ENCODE measurements at regions not wholly inside any gene's neighbourhood (a gene's known extent, or its start where the extent isn't known, plus 50 kb on each side); places are given as distances from the start of the nearest gene placed in this dataset.

DNA sequence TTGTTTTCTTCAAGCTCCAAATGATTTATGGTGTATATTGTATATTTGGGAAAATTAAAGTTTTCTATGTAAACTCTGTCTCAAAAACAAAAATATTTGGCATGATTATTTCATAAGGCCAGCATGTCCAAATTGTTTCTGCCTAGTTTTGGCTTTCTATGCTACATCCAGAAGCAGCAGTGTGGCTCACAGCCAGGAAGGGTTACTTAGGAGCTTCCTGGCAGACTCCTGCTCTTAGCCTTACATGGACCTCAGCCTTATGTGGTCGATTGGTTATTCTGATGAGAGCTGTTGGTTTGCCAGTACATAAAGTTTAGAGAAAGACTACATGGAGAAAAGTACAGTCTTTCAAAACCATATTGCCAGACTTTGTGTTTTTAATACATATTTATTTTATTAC is 297.7 kb upstream of the FAT3 start:
- Histone ChIP-seq H3K79me2 (ENCODE audit: control insufficient read depth, insufficient read depth, low read length, unreplicated experiment) (no peaks in the 10 kb centered on the region), H3K27ac (ENCODE audit: low read depth, low read length) (no peak overlapping the region), H2AFZ (ENCODE audit: low read length, unreplicated experiment) (no peak overlapping the region), H3K36me3 (ENCODE audit: insufficient read depth, low read length) (no peaks in the 10 kb centered on the region), H3K4me1 (ENCODE audit: control insufficient read depth, insufficient read depth, low read length, unreplicated experiment) (no peaks in the 10 kb centered on the region), H3K4me3 (ENCODE audit: low read depth, low read length) (no peak overlapping the region), H3K27me3 (ENCODE audit: insufficient read depth, low read length) (no peaks in the 10 kb centered on the region)

DNA sequence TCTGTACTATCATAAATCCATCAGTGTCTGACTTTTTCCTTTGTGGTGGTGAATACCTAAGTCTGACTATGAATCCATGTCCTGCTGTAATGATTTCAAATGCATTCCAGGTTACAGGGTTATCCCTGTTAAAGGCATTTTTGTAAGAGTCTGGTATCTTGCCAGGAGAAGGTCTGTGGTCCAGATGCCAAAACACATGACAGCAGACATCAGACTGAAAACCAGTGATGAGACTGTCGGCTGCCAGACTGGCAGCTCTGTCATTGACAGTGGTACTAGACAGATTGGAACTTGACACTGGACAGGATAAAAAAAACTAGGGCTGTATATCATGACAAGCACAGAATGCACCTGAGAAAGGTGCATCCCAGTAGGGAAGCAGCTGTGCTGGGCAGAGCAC is 301.8 kb upstream of the FAT3 start:
- no peak overlapping the region for H2AFZ ChIP-seq (ENCODE audit: low read length, unreplicated experiment)
- no peaks in the 10 kb centered on the region for H3K36me3 ChIP-seq (ENCODE audit: insufficient read depth, low read length)
- H3K27me3 ChIP-seq (ENCODE audit: insufficient read depth, low read length) = no peaks in the 10 kb centered on the region
- no peaks in the 10 kb centered on the region for H3K79me2 ChIP-seq (ENCODE audit: control insufficient read depth, insufficient read depth, low read length, unreplicated experiment)
- no peak overlapping the region for H3K27ac ChIP-seq (ENCODE audit: low read depth, low read length)
- H3K4me1 ChIP-seq (ENCODE audit: control insufficient read depth, insufficient read depth, low read length, unreplicated experiment) = no peaks in the 10 kb centered on the region
- H3K4me3 ChIP-seq (ENCODE audit: low read depth, low read length) = no peak overlapping the region

DNA sequence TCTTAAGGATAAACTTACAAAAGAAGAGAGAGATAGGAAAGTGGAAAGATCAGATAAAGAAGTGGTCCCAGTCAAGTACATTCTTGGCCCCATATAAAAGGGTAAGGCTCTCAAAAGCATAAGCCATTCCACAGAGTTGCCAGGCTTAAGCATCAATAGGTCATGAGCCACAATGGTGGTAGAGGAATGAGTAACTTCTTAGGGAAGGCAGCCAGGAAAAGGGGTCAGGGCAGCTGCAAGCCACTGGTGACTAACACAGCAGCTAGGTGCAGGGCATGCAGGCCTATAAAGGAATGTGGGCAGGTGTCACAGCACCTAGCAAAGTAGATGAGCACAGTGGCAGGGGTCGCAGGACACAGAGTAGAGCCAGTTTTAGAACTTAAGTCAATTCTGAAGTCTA is 302.6 kb upstream of the FAT3 start:
- H3K27me3 ChIP-seq (ENCODE audit: insufficient read depth, low read length) = no peaks in the 10 kb centered on the region
- no peaks in the 10 kb centered on the region for H3K4me1 ChIP-seq (ENCODE audit: control insufficient read depth, insufficient read depth, low read length, unreplicated experiment)
- H3K27ac ChIP-seq (ENCODE audit: low read depth, low read length) = no peak overlapping the region
- no peaks in the 10 kb centered on the region for H3K79me2 ChIP-seq (ENCODE audit: control insufficient read depth, insufficient read depth, low read length, unreplicated experiment)
- no peak overlapping the region for H3K4me3 ChIP-seq (ENCODE audit: low read depth, low read length)
- H3K36me3 ChIP-seq (ENCODE audit: insufficient read depth, low read length) = no peaks in the 10 kb centered on the region
- H2AFZ ChIP-seq (ENCODE audit: low read length, unreplicated experiment) = no peak overlapping the region

DNA sequence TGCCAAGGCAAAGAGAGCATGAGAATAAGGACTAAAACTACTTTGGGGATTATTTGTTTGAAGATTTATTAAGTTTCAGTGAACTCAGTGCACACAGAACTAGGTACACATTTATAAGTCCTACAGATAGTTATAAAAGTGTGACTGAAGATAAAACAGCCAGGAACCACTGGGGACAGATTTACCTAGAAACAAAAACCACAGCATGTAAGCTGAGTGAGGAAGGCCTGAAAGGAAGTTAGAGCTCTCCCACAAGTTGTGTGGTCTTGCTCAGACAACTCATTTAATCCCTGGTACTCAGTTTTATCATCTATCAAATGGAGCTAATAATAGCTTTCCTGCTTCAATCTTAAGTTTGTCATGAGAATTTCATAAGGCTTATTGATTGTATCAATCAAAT is 311.2 kb upstream of the FAT3 start:
- H3K27me3 ChIP-seq (ENCODE audit: insufficient read depth, low read length) = no peaks in the 10 kb centered on the region
- no peak overlapping the region for H3K27ac ChIP-seq (ENCODE audit: low read depth, low read length)
- no peaks in the 10 kb centered on the region for H3K4me1 ChIP-seq (ENCODE audit: control insufficient read depth, insufficient read depth, low read length, unreplicated experiment)
- no peaks in the 10 kb centered on the region for H3K36me3 ChIP-seq (ENCODE audit: insufficient read depth, low read length)
- no peaks in the 10 kb centered on the region for H3K79me2 ChIP-seq (ENCODE audit: control insufficient read depth, insufficient read depth, low read length, unreplicated experiment)
- no peak overlapping the region for H3K4me3 ChIP-seq (ENCODE audit: low read depth, low read length)
- no peak overlapping the region for H2AFZ ChIP-seq (ENCODE audit: low read length, unreplicated experiment)

DNA sequence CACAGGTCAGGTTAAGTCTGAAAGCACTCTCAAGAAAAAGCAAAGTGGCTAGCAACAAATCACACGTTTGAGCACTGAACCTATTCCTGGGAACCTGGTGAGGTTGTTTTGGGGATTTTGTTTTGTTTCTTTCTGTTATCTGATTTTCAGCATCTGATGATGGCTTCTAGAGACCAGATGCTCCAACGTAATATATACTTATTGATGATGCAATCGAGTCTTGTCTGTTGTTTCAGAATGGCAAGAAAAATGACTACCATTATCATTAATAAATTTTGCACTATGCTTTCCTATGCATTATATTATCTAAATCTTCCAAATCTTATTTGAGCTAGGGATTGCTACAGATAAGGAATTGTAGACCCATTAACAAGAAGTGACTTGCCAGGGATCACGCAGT is 312.3 kb upstream of the FAT3 start:
- H3K27ac ChIP-seq (ENCODE audit: low read depth, low read length) = no peak overlapping the region
- H3K27me3 ChIP-seq (ENCODE audit: insufficient read depth, low read length) = no peaks in the 10 kb centered on the region
- no peak overlapping the region for H2AFZ ChIP-seq (ENCODE audit: low read length, unreplicated experiment)

DNA sequence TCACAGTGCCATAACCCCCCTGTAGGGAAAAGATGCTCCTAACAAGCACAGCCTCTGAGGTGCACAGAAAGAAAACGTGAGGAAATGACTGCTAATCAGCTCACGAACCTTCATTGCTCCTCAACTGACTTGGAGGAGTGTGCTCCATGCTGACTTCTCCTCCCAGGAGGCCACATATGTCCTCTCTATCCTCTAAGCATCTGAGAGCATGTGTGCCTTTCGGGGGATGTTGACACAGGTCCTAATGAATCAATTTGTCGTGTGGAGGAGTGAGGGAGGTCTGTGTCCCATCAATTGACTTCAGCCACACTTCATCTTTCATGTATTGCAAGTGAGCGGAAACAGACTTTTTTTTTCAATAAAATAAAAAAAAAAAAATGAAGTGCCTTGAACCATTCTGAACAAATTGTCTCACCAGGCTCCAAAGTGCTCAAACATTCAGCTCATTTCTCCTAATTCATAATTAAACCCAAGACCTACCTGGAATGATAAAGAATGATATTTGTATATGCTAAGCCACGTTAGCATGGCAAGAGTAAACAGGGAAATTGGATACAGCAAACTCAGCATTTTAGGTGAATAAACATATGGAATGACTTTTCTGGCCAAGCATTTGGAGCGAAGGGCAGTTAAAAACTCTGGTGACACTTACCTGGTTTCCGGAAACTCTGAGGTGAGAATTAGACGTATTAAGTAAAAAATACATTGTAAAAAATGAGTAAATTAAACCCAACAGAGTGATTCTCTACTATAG is 317.6 kb upstream of the FAT3 start:
- Histone ChIP-seq H3K27me3 (ENCODE audit: insufficient read depth, low read length) (no peaks in the 10 kb centered on the region), H3K4me1 (ENCODE audit: control insufficient read depth, insufficient read depth, low read length, unreplicated experiment) (no peaks in the 10 kb centered on the region), H3K4me3 (ENCODE audit: low read depth, low read length) (no peak overlapping the region), H3K27ac (ENCODE audit: low read depth, low read length) (no peak overlapping the region), H2AFZ (ENCODE audit: low read length, unreplicated experiment) (no peak overlapping the region), H3K79me2 (ENCODE audit: control insufficient read depth, insufficient read depth, low read length, unreplicated experiment) (no peaks in the 10 kb centered on the region), H3K36me3 (ENCODE audit: insufficient read depth, low read length) (no peaks in the 10 kb centered on the region)

More for the DNA sequence above, 312.3 kb upstream of the FAT3 start:
- Histone ChIP-seq H3K36me3 (ENCODE audit: insufficient read depth, low read length) (no peaks in the 10 kb centered on the region), H3K79me2 (ENCODE audit: control insufficient read depth, insufficient read depth, low read length, unreplicated experiment) (no peaks in the 10 kb centered on the region), H3K4me1 (ENCODE audit: control insufficient read depth, insufficient read depth, low read length, unreplicated experiment) (no peaks in the 10 kb centered on the region), H3K4me3 (ENCODE audit: low read depth, low read length) (no peak overlapping the region)

DNA sequence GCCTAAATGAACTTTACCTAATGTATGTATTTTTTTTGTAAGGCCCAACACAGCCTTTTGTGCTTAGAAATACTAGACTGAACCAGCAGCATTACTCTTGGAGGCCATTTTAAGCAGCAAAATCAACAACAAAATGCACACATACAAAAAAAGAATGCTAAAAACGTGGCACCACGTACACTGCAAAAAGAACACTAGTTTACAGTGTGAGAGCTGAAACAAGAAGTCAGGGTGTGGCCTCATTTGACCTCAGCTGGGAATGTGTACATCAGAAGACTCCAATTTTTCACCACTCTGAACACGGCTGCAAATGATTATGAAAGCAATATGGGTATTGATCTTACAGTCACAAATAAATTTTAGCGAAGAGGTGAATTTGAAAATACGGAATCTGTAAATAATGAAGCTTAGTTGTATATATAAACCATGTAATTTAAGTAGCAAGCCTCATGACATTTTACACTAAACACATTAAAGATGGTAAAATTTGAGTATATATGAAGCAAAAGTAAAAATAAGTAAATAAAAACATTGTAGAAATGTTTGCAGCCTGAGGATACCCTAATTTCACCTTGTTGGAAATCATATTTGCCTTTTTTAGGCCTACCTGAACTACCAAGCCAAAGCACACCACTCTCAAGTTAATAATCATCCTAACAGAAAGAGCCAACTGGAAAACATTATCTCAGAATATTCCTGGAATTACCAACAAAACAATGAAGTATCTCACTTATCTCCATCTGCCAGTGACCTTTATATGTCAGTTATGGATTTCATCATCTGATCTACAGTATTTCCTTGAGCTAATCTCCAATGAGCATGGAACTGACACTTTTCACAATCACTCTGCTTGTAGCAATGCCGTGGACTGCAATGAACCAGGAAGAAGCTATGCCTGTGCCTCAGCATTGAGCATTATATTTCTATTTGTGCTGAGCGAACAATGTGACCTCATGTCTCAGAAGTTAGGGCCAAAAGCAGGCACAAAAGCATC is 319.5 kb upstream of the FAT3 start:
- no peak overlapping the region for H3K27ac ChIP-seq (ENCODE audit: low read depth, low read length)
- no peaks in the 10 kb centered on the region for H3K36me3 ChIP-seq (ENCODE audit: insufficient read depth, low read length)
- H3K27me3 ChIP-seq (ENCODE audit: insufficient read depth, low read length) = no peaks in the 10 kb centered on the region
- H3K4me1 ChIP-seq (ENCODE audit: control insufficient read depth, insufficient read depth, low read length, unreplicated experiment) = no peaks in the 10 kb centered on the region
- H3K4me3 ChIP-seq (ENCODE audit: low read depth, low read length) = no peak overlapping the region
- H3K79me2 ChIP-seq (ENCODE audit: control insufficient read depth, insufficient read depth, low read length, unreplicated experiment) = no peaks in the 10 kb centered on the region
- no peak overlapping the region for H2AFZ ChIP-seq (ENCODE audit: low read length, unreplicated experiment)

DNA sequence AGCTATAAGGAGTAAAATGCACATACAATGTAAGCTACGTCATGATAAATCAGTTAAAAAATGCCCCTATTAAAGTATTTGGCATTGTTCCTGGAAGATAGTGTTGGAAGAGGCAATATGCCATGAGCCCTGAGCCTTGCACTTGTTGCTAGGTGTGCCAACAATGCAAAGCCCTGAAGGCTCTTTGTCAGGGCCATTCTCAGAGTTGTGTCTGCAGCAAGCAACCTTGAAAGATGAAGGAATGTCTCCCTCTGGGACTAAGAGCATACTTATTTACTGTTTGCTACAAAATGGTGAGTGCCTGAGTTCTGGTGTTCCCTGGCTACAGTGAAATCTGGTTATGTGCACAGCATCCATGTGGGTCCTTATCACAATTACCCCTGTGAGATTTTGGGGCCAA is 322.3 kb upstream of the FAT3 start:
- Histone ChIP-seq H3K4me1 (ENCODE audit: control insufficient read depth, insufficient read depth, low read length, unreplicated experiment) (no peaks in the 10 kb centered on the region), H3K27me3 (ENCODE audit: insufficient read depth, low read length) (no peaks in the 10 kb centered on the region), H3K27ac (ENCODE audit: low read depth, low read length) (no peak overlapping the region), H3K36me3 (ENCODE audit: insufficient read depth, low read length) (no peaks in the 10 kb centered on the region), H3K79me2 (ENCODE audit: control insufficient read depth, insufficient read depth, low read length, unreplicated experiment) (no peaks in the 10 kb centered on the region), H3K4me3 (ENCODE audit: low read depth, low read length) (no peak overlapping the region), H2AFZ (ENCODE audit: low read length, unreplicated experiment) (no peak overlapping the region)

DNA sequence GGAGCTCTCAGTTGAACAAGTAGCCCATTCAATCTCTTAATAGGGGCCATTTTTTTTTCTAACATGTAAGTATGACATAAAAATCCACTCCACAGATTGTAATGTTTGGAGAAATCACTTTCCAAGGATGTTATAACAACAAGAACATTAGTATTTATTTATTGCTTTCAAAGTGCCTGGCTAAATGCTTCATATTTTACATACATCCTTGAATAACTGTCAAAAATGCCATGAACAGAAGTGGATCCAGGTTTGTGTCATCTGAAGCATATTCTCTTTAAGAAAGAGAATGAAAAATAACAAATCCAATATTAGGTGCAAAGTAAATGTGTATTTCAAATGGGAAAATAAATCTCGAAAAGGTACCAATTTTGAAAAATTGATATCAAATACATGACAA is 344.0 kb upstream of the FAT3 start:
- Histone ChIP-seq H2AFZ (ENCODE audit: low read length, unreplicated experiment) (no peak overlapping the region), H3K27ac (ENCODE audit: low read depth, low read length) (no peak overlapping the region), H3K36me3 (ENCODE audit: insufficient read depth, low read length) (no peaks in the 10 kb centered on the region), H3K4me3 (ENCODE audit: low read depth, low read length) (no peak overlapping the region), H3K27me3 (ENCODE audit: insufficient read depth, low read length) (no peaks in the 10 kb centered on the region), H3K4me1 (ENCODE audit: control insufficient read depth, insufficient read depth, low read length, unreplicated experiment) (no peaks in the 10 kb centered on the region), H3K79me2 (ENCODE audit: control insufficient read depth, insufficient read depth, low read length, unreplicated experiment) (no peaks in the 10 kb centered on the region)

DNA sequence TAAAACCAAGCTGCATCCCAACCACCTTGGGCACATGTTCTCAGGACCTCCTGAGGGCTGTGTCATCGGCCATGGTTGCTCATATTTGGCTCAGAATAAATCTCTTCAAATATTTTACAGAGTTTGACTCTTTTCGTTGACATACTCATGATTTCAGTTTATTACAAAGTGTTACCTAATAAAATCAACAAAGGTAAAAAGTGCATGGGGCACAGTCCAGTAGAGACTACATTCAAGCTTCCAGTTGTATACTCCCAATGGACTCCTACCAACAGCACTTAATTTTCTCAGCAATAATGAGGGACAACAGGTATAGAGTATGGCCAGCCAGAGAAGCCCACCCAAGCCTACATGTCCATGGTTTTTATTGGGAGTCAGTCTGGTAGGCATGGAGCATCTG is 347.9 kb upstream of the FAT3 start:
- H3K4me1 ChIP-seq (ENCODE audit: control insufficient read depth, insufficient read depth, low read length, unreplicated experiment) = no peaks in the 10 kb centered on the region
- no peak overlapping the region for H2AFZ ChIP-seq (ENCODE audit: low read length, unreplicated experiment)
- H3K79me2 ChIP-seq (ENCODE audit: control insufficient read depth, insufficient read depth, low read length, unreplicated experiment) = no peaks in the 10 kb centered on the region
- H3K27me3 ChIP-seq (ENCODE audit: insufficient read depth, low read length) = no peaks in the 10 kb centered on the region
- no peak overlapping the region for H3K27ac ChIP-seq (ENCODE audit: low read depth, low read length)
- no peaks in the 10 kb centered on the region for H3K36me3 ChIP-seq (ENCODE audit: insufficient read depth, low read length)
- H3K4me3 ChIP-seq (ENCODE audit: low read depth, low read length) = no peak overlapping the region

DNA sequence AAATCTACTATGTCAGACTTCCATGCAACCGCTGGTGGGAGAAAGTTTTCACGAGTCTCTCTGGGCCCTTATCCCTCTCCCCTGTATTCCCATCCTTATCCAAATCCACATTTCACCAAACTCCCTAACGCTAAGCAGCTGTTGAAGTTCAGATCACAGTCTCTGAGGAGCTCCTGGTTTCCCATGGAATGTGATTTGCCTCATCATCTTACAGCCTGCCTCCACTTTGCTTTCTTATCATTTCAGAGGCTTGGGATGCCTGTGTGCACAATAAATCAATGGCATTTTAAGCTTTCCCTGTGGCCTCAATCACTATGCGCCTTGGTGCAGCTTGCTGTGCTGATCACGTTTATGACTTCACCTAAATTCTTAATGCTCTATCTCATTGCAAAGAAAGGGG is 352.4 kb upstream of the FAT3 start:
- no peaks in the 10 kb centered on the region for H3K79me2 ChIP-seq (ENCODE audit: control insufficient read depth, insufficient read depth, low read length, unreplicated experiment)
- H3K4me1 ChIP-seq (ENCODE audit: control insufficient read depth, insufficient read depth, low read length, unreplicated experiment) = no peaks in the 10 kb centered on the region
- no peaks in the 10 kb centered on the region for H3K27me3 ChIP-seq (ENCODE audit: insufficient read depth, low read length)
- no peaks in the 10 kb centered on the region for H3K36me3 ChIP-seq (ENCODE audit: insufficient read depth, low read length)
- no peak overlapping the region for H3K27ac ChIP-seq (ENCODE audit: low read depth, low read length)
- H2AFZ ChIP-seq (ENCODE audit: low read length, unreplicated experiment) = no peak overlapping the region
- no peak overlapping the region for H3K4me3 ChIP-seq (ENCODE audit: low read depth, low read length)

Data from ACC112 (cell line).